Prostate gland (tissue), 2 donors: ENCODE measurements at regions not wholly inside any gene's neighbourhood (a gene's known extent, or its start where the extent isn't known, plus 50 kb on each side); places are given as distances from the start of the nearest gene placed in this dataset.

Experiments used
- DNase-seq: peaks from one replicate; pipeline ENCODE4 v3.0.0-alpha.2; 2019; ENCODE audit warnings: low spot score
- H3K27ac ChIP-seq, 2 donors: fragments of 200-600 bp; sonication (generic); 2 replicates each; pipeline ENCODE4 v1.5.1; 2017 to 2019
- H3K27me3 ChIP-seq: fragments of 200-600 bp; sonication (generic); replicated peaks from 2 replicates; pipeline ENCODE4 v1.5.1; 2019; ENCODE audit not compliant: insufficient read depth
- H3K36me3 ChIP-seq, 2 donors: fragments of 200-600 bp; sonication (generic); 1 replicate in 1 of 2; 2 replicates in 1 of 2; pipeline versions ENCODE4 v1.5.1 to v1.8.1; 2017 to 2019
- H3K4me1 ChIP-seq: fragments of 200-600 bp; sonication (generic); replicated peaks from 2 replicates; pipeline ENCODE4 v1.5.1; 2019
- H3K4me3 ChIP-seq, 2 donors: fragments of 200-600 bp; sonication (generic); 2 replicates each; pipeline ENCODE4 v1.5.1; 2017 to 2019
- H3K9me3 ChIP-seq: fragments of 200-600 bp; sonication (generic); 2 replicates; pipeline ENCODE4 v1.5.1; 2017
- POLR2A ChIP-seq: fragments of 450-650 bp; IDR thresholded peaks from one replicate; pipeline ENCODE4 v1.6.1; 2016; ENCODE audit warnings: antibody characterized with exemption, mild to moderate bottlenecking
- POLR2AphosphoS5 ChIP-seq: sonication (generic); formaldehyde crosslinking; IDR thresholded peaks from one replicate; pipeline ENCODE4 v1.6.1; 2017; ENCODE audit warnings: antibody characterized with exemption
- WGBS: methylation state at CpG from one replicate; pipeline ENCODE4 v1.1.5; 2018; 5-methylcytosine and 5-hydroxymethylcytosine counted together
- intact Hi-C: fragments of 100-400 bp; cut with DNase I; formaldehyde crosslinking; loops from one replicate; pipeline ENCODE4 v1.14.2; 2022
- TF ChIP-seq, protein P1 (sequence below), 4 experiments: fragments of 200-600 bp in 2 of 4; fragments of 450-650 bp in 2 of 4; sonication (generic) in 2 of 4; IDR thresholded peaks; 1 replicate in 3 of 4; 2 replicates in 1 of 4; pipeline ENCODE4 v1.5.1; 2016 to 2019; ENCODE audit warnings: antibody characterized with exemption in 4 of 4, mild to moderate bottlenecking in 2 of 4, moderate library complexity in 2 of 4

DNA sequence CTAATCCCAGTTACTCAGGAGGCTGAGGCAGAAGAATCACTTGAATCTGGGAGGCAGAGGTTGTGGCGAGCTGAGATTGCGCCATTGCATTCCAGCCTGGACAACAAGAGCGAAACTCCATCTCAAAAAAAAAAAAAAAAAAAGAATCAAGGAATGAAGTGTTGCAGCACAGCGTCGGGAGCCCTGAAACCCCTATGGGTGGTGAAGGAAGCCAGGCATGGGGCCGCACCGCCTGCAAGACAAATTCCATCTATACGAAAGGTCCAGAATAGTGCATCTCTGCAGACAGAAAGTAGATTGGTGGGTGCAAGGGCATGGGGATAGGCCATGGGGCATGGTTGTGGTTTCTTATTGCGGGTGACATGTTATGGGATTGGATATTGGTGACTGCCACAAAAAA lies 98.6 kb upstream of the PRR20G start:
- no peak overlapping the region for H3K4me3 ChIP-seq
- H3K27ac ChIP-seq: no peak overlapping the region
- no peaks in the 10 kb centered on the region for H3K36me3 ChIP-seq
- no peaks in the 10 kb centered on the region for H3K27me3 ChIP-seq
- intact Hi-C loops: no loop called here
- H3K9me3 ChIP-seq: no peaks in the 10 kb centered on the region
- H3K4me1 ChIP-seq: no peaks in the 10 kb centered on the region
- 83% methylated on average over 9 of the region's 9 CpGs for WGBS
- TF ChIP-seq POLR2AphosphoS5 (no peak), POLR2A (no peak)
- TF ChIP-seq, protein P1, sequence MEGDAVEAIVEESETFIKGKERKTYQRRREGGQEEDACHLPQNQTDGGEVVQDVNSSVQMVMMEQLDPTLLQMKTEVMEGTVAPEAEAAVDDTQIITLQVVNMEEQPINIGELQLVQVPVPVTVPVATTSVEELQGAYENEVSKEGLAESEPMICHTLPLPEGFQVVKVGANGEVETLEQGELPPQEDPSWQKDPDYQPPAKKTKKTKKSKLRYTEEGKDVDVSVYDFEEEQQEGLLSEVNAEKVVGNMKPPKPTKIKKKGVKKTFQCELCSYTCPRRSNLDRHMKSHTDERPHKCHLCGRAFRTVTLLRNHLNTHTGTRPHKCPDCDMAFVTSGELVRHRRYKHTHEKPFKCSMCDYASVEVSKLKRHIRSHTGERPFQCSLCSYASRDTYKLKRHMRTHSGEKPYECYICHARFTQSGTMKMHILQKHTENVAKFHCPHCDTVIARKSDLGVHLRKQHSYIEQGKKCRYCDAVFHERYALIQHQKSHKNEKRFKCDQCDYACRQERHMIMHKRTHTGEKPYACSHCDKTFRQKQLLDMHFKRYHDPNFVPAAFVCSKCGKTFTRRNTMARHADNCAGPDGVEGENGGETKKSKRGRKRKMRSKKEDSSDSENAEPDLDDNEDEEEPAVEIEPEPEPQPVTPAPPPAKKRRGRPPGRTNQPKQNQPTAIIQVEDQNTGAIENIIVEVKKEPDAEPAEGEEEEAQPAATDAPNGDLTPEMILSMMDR (IDR thresholded peaks at IDR 0.05): no peak
- no peak for DNase-seq

DNA sequence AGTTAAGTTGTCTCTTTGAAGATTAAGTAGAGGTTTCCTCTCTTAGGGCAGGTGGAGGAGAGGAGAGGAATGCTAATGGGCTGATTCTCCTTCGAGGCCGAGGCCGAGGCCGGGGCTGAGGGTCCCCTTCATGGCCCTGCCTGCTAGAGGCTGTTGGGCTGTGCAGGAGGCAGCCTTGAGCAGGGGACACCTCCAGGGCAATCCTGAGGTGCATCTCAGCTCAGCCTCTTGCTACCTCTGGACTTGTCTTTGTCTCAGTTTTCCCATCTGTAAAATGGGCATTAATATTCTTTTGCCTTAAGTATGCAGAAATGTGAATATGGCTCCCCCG lies 97.7 kb upstream of the PRR20G start:
- TF ChIP-seq POLR2AphosphoS5 (no peak), POLR2A (no peak)
- TF ChIP-seq, protein P1 (IDR thresholded peaks at IDR 0.05): no peak

DNA sequence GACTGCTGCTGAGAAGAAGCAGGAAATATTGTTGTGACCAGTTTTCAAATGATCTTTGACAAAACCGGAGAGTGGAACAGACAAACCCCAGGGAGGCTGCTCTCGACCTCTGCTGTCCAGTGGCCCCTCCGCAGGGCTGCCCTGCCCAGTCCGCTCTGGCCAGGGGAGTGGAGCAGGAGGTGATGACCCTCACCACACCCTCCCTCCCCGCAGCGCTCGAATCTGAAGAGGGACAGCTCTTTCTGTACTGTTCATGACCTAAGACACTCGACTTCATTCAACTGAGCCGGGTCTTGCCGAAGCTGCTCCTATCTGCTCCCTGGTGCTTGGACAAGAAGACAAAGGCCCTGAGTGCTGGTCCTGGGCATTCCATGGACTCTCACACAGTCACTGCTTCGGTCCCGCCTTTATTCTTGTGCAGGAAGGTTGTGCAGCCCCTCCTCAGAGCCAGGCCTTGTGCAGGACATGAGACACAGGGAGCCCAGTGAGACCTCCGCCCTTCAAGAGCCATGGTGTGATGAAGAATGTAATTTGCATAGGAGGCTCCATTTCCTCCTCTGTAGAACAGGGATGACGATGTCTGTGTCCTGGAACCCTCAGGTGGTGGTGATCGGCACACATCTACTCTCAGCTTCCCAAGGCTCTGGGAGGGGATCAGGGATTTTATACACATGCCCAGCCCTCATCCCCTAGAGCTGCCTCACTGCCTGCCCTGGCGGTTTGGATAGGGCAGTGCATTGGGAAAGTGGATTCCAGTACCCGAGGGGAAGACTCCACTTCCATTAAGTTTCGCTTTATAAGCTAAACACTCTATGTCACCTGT lies 97.1 kb upstream of the PRR20G start:
- no peak for DNase-seq

More for the DNA sequence above, 97.7 kb upstream of the PRR20G start:
- Histone ChIP-seq H3K4me1 (no peaks in the 10 kb centered on the region), H3K4me3 (no peak overlapping the region), H3K27me3 (no peaks in the 10 kb centered on the region), H3K27ac (no peak overlapping the region), H3K36me3 (no peaks in the 10 kb centered on the region), H3K9me3 (no peaks in the 10 kb centered on the region)
- DNase-seq: no peak
- intact Hi-C loops: no loop called here
- WGBS: 63% methylated on average over 5 of the region's 5 CpGs

DNA sequence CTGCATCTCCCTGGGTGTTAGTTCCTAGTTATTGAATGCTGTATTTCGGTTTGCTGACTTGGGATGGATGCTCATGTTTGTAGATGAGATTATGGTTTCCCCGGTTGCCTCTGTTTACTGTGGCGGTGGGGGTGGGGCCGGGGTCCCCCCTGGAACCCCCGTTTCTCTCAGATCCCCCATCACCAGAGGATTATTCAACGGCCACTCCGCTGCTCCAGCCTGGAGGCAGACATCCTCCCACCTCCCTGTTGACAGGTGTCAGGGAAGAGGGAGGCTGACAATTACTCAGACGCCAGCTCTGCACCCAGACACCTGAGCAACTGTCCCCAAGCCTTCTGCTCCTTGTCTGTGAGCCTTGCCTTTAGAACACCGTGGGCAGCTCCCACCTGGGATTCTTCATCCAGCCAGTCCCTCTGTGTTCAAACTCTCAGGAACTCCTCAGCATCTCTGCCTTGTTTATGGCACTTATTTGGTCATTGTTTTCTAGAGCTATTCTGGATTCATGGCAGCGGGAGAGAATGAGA lies 95.9 kb upstream of the PRR20G start:
- WGBS: 40% methylated on average over 8 of the region's 10 CpGs
- intact Hi-C loops: no loop called here
- no peaks in the 10 kb centered on the region for H3K36me3 ChIP-seq
- no peaks in the 10 kb centered on the region for H3K27me3 ChIP-seq
- no peaks in the 10 kb centered on the region for H3K4me1 ChIP-seq
- no peak for DNase-seq
- H3K27ac ChIP-seq: no peak overlapping the region
- TF ChIP-seq, protein P1 (IDR thresholded peaks at IDR 0.05): no peak
- TF ChIP-seq POLR2A (no peak), POLR2AphosphoS5 (no peak)
- no peaks in the 10 kb centered on the region for H3K9me3 ChIP-seq
- no peak overlapping the region for H3K4me3 ChIP-seq

More for the DNA sequence above, 97.1 kb upstream of the PRR20G start:
- Histone ChIP-seq H3K9me3 (no peaks in the 10 kb centered on the region), H3K36me3 (no peaks in the 10 kb centered on the region), H3K27ac (no peak overlapping the region), H3K4me1 (no peaks in the 10 kb centered on the region), H3K27me3 (no peaks in the 10 kb centered on the region), H3K4me3 (no peak overlapping the region)
- WGBS: 69% methylated on average over 18 of the region's 18 CpGs
- TF ChIP-seq, protein P1 (IDR thresholded peaks at IDR 0.05): no peak
- TF ChIP-seq POLR2AphosphoS5 (no peak), POLR2A (no peak)
- intact Hi-C loops: no loop called here
